OCI-LY7 (cell line): ENCODE measurements at regions not wholly inside any gene's neighbourhood (a gene's known extent, or its start where the extent isn't known, plus 50 kb on each side); places are given as distances from the start of the nearest gene placed in this dataset.

ENCODE experiments used
- CTCF ChIP-seq: fragments of 200-600 bp; sonication (generic); conservative IDR thresholded peaks from 2 replicates; pipeline ENCODE4 v1.5.1; 2014; ENCODE audit warnings: mild to moderate bottlenecking, antibody characterized with exemption, low read length, moderate library complexity, mixed read lengths
- EZH2phosphoT487 ChIP-seq: fragments of 200-600 bp; sonication (generic); IDR thresholded peaks from 2 replicates; pipeline ENCODE4 v1.6.1; 2018; ENCODE audit warnings: low read depth, borderline replicate concordance, mild to moderate bottlenecking, mixed run types, antibody characterized with exemption, low read length, moderate library complexity, mixed read lengths

DNA sequence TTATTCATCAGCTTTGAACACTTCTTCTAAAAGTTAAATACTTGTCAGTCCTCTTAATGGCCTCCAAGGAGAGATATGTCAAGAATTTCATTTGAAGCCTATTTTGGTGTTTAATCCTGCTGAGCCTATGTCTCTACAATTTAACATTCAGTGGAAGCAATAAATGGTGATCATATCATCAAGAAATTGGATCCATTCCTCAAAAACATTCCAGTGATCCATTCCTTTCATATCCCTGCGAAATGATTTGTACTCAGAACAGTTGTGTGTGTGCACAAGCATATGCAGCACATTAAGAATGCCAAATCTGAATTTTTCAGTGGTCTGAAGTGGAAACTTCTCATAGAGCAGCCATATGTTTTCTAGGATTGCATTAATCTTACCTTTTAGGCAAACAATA lies 373.7 kb upstream of the SYT1 start:
- no peak for TF ChIP-seq CTCF
- no peak for TF ChIP-seq EZH2phosphoT487
